ENCODE measurements at regions not wholly inside any gene's neighbourhood (a gene's known extent, or its start where the extent isn't known, plus 50 kb on each side); places are given as distances from the start of the nearest gene placed in this dataset.
"Not testable (repeated sequence)": the region's sequence is repeated elsewhere in the genome, so short reads cannot be mapped to it uniquely, and the experiment has no call there.

DNA sequence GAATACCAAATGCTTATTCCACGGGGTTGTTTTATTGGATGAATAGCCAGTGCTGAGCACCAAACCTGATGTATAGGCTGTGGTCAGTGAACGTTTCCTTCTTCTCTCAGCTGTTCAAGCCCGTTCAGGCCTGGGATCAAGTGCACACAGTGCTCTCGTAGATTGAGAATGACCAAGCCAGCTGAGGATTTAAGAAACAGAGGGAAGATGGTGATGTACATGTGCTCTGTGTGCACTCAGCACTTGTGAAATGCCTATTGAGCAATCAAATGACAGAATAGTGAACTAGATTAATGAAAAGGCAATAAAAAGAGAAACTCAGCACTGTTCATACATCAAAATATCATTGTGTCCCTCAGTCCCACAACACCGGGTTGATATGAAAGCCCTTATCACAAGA lies 302.5 kb downstream of the BMPER start:
- no peak for DNase-seq (ENCODE audit: low read depth in 1 of 2, low spot score in 1 of 2)
- in situ Hi-C loops (cut with HindIII; ENCODE audit: low pct_unique_long_range_greater_than_20kb, low sequenced_read_pairs): no loop called here

GRCh38 chr7:34208878-34209621 lies 303.7 kb downstream of the BMPER start:
- DNase-seq (ENCODE audit: low read depth in 1 of 2, low spot score in 1 of 2): no peak
- in situ Hi-C loops (cut with HindIII; ENCODE audit: low pct_unique_long_range_greater_than_20kb, low sequenced_read_pairs): no loop called here
- TF ChIP-seq JUND (IDR thresholded peaks at IDR 0.05; ENCODE audit: low read depth): no peak

More for the DNA sequence above, 302.5 kb downstream of the BMPER start:
- no peak for TF ChIP-seq JUND (IDR thresholded peaks at IDR 0.05; ENCODE audit: low read depth)

DNA sequence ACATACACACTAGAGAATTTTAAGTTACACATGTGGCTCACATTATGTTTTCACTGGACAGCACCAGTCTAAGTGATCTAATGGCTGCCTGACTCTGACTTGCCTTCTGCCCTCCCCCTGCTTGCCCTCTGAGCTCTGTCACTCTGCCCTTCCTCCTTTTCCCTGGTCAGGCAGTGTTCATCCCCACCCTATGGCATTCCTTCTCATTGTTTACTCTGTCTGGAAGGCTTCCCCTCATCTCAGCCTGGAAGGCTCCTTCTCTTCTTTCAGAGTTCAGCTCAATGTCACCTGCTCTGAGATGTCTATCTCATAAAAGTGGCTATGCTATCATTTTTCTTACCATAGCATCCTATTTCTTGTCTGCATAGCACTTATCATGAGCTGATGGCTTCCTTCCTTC lies 305.7 kb downstream of the BMPER start:
- no peak for TF ChIP-seq JUND (IDR thresholded peaks at IDR 0.05; ENCODE audit: low read depth)
- no peak for DNase-seq (ENCODE audit: low read depth in 1 of 2, low spot score in 1 of 2)
- in situ Hi-C loops (cut with HindIII; ENCODE audit: low pct_unique_long_range_greater_than_20kb, low sequenced_read_pairs): no loop called here

DNA sequence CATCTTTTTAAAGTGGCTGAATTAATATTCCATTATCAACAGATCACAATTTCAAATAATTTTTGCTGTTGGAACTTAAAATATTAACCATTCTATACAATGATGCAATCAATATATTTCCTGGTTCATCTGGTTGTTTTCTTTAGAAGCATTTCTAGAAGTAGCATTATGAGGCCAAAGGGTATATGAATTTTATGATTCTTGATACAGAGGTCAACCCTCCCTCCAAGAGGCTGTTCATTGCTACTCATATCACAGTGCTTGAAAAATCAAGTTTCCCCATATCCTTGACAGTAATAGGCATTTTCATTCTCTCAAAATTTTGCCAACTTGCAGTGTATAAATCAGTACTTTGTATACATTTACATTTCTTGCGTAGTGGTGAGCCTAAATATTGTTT lies 312.6 kb downstream of the BMPER start:
- no peak for TF ChIP-seq JUND (IDR thresholded peaks at IDR 0.05; ENCODE audit: low read depth)
- in situ Hi-C loops (cut with HindIII; ENCODE audit: low pct_unique_long_range_greater_than_20kb, low sequenced_read_pairs): no loop called here
- no peak for DNase-seq (ENCODE audit: low read depth in 1 of 2, low spot score in 1 of 2)

DNA sequence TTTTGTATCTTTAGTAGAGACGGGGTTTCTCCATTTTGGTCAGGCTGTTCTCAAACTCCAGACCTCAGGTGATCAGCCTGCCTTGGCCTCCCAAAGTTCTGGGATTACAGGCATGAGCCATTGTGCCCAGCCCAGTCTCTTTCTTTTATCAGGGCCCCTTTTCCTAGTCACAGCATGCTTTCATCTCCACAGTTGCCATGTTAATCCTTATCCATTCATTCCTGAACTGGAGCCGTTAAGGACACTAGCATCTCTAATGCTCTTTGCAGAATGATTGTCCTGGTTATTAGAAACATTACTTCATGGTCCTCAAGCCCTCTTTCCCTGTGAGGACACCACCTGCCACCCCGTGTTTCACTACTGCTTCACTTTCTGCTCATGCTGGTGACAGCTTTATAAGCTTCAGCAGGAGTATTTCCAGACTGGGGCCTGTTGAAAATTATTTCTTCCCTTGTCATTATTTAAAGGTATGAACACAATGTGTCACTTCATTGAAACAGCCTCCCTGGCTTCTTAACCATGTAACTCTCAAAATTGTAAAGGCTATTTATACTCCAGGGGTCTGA lies 313.9 kb downstream of the BMPER start:
- in situ Hi-C loops (cut with HindIII; ENCODE audit: low pct_unique_long_range_greater_than_20kb, low sequenced_read_pairs): no loop called here
- TF ChIP-seq JUND (IDR thresholded peaks at IDR 0.05; ENCODE audit: low read depth): no peak

GRCh38 chr7:34220506-34221185 lies 315.3 kb downstream of the BMPER start:
- in situ Hi-C loops (cut with HindIII; ENCODE audit: low pct_unique_long_range_greater_than_20kb, low sequenced_read_pairs): no loop called here
- no peak for DNase-seq (ENCODE audit: low read depth in 1 of 2, low spot score in 1 of 2)
- no peak for TF ChIP-seq JUND (IDR thresholded peaks at IDR 0.05; ENCODE audit: low read depth)

More for the DNA sequence above, 313.9 kb downstream of the BMPER start:
- DNase-seq (ENCODE audit: low read depth in 1 of 2, low spot score in 1 of 2): no peak

DNA sequence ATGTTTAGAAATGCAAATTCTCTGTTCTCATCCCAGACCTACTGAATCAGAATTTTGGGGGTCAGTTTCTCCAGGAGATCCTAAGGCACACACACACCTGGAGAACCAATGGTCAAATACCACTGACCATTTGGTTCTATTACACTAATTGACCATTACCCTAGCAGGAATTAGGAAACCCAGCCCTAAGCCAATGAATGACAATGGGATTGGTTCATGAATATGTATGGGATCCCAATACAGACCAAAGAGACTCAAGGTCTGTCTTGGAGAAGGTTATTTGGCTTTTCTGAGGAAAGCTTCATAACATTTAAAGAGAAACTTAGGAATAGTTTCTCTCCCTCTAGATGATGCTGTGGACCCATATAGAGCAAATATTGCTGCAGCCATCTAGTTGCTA lies 317.0 kb downstream of the BMPER start:
- no peak for TF ChIP-seq JUND (IDR thresholded peaks at IDR 0.05; ENCODE audit: low read depth)
- no peak for DNase-seq (ENCODE audit: low read depth in 1 of 2, low spot score in 1 of 2)
- in situ Hi-C loops (cut with HindIII; ENCODE audit: low pct_unique_long_range_greater_than_20kb, low sequenced_read_pairs): no loop called here

GRCh38 chr7:34222722-34223121 lies 317.4 kb downstream of the BMPER start:
- DNase-seq (ENCODE audit: low read depth in 1 of 2, low spot score in 1 of 2): no peak
- TF ChIP-seq JUND (IDR thresholded peaks at IDR 0.05; ENCODE audit: low read depth): no peak
- in situ Hi-C loops (cut with HindIII; ENCODE audit: low pct_unique_long_range_greater_than_20kb, low sequenced_read_pairs): no loop called here

DNA sequence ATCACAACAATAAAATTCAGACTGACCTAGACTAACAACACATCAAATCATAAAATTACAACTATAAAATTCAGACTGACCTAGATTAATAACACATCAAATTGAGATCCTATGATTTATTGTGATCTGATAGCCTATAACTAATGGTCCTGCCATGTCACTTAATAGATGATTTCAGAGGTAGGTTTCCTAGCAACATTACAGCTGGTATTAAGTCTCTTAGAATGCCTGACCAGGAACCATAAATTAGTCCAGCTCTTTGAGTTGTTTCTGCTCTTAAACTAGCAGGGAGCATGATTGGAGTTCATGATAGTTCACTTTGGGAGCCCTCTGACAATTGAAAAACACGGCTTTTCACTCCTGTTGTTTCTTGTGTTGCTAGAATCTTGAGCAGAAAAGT lies 318.9 kb downstream of the BMPER start:
- in situ Hi-C loops (cut with HindIII; ENCODE audit: low pct_unique_long_range_greater_than_20kb, low sequenced_read_pairs): no loop called here
- no peak for DNase-seq (ENCODE audit: low read depth in 1 of 2, low spot score in 1 of 2)
- no peak for TF ChIP-seq JUND (IDR thresholded peaks at IDR 0.05; ENCODE audit: low read depth)

DNA sequence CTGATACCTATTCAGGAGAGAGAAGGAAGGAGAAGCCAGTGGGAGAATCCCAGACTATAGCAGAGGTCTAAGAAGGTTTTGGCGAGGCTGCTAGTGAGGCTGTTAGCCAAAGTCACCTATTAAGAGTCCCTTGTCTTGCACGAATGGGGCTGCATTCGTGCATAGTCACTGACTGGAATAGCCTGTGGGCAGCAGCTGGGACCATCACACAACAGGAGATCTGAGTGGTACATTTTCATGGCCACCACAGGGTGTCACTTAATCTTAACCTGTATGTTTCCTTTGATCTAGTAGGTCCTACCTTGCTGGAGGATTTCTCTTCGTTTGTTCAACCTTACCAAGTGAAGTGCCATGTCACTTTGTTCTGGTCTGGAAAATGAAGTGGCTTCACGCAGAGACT lies 319.9 kb downstream of the BMPER start:
- in situ Hi-C loops (cut with HindIII; ENCODE audit: low pct_unique_long_range_greater_than_20kb, low sequenced_read_pairs): no loop called here
- no peak for DNase-seq (ENCODE audit: low read depth in 1 of 2, low spot score in 1 of 2)

DNA sequence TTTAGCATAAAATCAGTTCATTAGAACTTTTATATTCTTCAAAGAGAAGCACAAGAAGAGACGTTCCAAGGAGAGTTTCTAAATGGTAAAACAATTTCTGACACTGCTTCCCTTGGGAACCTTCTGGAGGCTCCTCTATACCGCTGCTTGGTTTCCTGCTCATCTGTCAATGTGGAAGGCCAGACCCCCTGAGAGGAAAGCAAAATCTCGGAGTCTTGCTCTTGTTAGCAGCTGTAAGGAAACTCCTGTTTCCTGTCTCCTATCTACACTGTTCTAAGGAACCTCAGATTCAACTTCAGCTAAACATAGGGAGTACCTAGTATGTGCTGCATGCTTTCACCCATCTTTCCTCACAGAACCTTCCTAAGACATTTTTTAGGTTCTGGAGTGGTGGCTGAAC lies 322.2 kb downstream of the BMPER start:
- in situ Hi-C loops (cut with HindIII; ENCODE audit: low pct_unique_long_range_greater_than_20kb, low sequenced_read_pairs): no loop called here

More for the DNA sequence above, 319.9 kb downstream of the BMPER start:
- TF ChIP-seq JUND (IDR thresholded peaks at IDR 0.05; ENCODE audit: low read depth): no peak

DNA sequence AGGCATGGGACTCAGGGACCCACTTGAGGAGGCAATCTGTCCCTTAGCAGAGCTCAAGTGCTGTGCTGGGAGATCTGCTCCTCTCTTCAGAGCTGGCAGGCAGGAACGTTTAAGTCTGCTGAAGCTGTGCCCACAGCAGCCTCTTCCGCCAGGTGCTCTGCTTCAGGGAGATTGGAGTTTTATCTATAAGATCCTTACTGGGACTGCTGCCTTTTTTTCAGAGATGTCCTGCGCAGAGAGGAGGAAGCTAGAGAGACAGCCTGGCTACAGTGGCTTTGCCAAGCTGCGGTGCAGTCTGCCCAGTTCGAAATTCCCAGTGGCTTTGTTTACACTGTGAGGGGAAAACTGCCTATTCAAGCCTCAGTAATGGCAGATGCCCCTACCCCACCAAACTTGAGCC lies 329.8 kb downstream of the BMPER start:
- in situ Hi-C loops (cut with HindIII; ENCODE audit: low pct_unique_long_range_greater_than_20kb, low sequenced_read_pairs): not testable (repeated sequence)
- DNase-seq (ENCODE audit: low read depth in 1 of 2, low spot score in 1 of 2): peak in 1 of 2 experiments; percentile 26

More for the DNA sequence above, 322.2 kb downstream of the BMPER start:
- no peak for TF ChIP-seq JUND (IDR thresholded peaks at IDR 0.05; ENCODE audit: low read depth)
- DNase-seq (ENCODE audit: low read depth in 1 of 2, low spot score in 1 of 2): no peak

- peak; percentile 95 for TF ChIP-seq JUND (IDR thresholded peaks at IDR 0.05; ENCODE audit: low read depth)
Observed at GRCh38 chr7:34236057-34236456, 330.7 kb downstream of the BMPER start.

More at GRCh38 chr7:34236057-34236456, 330.7 kb downstream of the BMPER start:
- in situ Hi-C loops (cut with HindIII; ENCODE audit: low pct_unique_long_range_greater_than_20kb, low sequenced_read_pairs): no loop called here
- peak in 1 of 2 experiments; percentile 81 for DNase-seq (ENCODE audit: low read depth in 1 of 2, low spot score in 1 of 2)
